Stomach (tissue), 8 donors: ENCODE measurements at regions not wholly inside any gene's neighbourhood (a gene's known extent, or its start where the extent isn't known, plus 50 kb on each side); places are given as distances from the start of the nearest gene placed in this dataset.
"Not testable (repeated sequence)": the region's sequence is repeated elsewhere in the genome, so short reads cannot be mapped to it uniquely, and the experiment has no call there.

Experiments used
- DNase-seq, 2 donors: peaks; one replicate each; pipeline versions ENCODE4 v3.0.0 to v3.0.0-alpha.2; 2013 to 2019
- H3K27ac ChIP-seq, 5 donors: fragments of 200-600 bp in 4 of 5; sonication (generic) in 4 of 5; one replicate each; pipeline ENCODE4 v1.5.1; 2013 to 2019; ENCODE audit warnings: mild to moderate bottlenecking in 1 of 5, moderate library complexity in 1 of 5
- H3K27me3 ChIP-seq, 3 donors: fragments of 200-600 bp; sonication (generic); one replicate each; pipeline ENCODE4 v1.5.1; 2017 to 2019; ENCODE audit warnings: mixed run types in 1 of 3
- H3K36me3 ChIP-seq, 4 donors: fragments of 200-600 bp; sonication (generic); 1 replicate in 3 of 4; 2 replicates in 1 of 4; pipeline ENCODE4 v1.5.1; 2016 to 2019
- H3K4me1 ChIP-seq, 4 donors: fragments of 200-600 bp; sonication (generic); one replicate each; pipeline ENCODE4 v1.5.1; 2016 to 2019
- H3K4me3 ChIP-seq, 4 donors: fragments of 200-600 bp; sonication (generic) in 3 of 4; one replicate each; pipeline ENCODE4 v1.5.1; 2016 to 2019; ENCODE audit warnings: mild to moderate bottlenecking in 1 of 4
- H3K9me3 ChIP-seq, 4 donors: fragments of 200-600 bp; sonication (generic); one replicate each; pipeline ENCODE4 v1.5.1; 2016 to 2019
- EP300 ChIP-seq: sonication (generic); formaldehyde crosslinking; IDR thresholded peaks from one replicate; pipeline ENCODE4 v1.6.1; 2017; ENCODE audit warnings: antibody characterized with exemption
- POLR2A ChIP-seq, 4 donors: fragments of 450-650 bp; IDR thresholded peaks; one replicate each; pipeline ENCODE4 v1.6.1; 2016; ENCODE audit warnings: antibody characterized with exemption in 4 of 4, control low read depth in 2 of 4, mild to moderate bottlenecking in 1 of 4, moderate library complexity in 1 of 4
- POLR2AphosphoS5 ChIP-seq, 3 donors: sonication (generic); formaldehyde crosslinking; IDR thresholded peaks; one replicate each; pipeline ENCODE4 v1.6.1; 2016; ENCODE audit warnings: antibody characterized with exemption in 3 of 3
- WGBS, 5 donors: extraction: QIAGEN DNeasy Blood & Tissue Kit in 3 of 5; methylation state at CpG; one replicate each; pipeline versions ENCODE4 v1.1.5 to v1.1.7; 2013 to 2018; 5-methylcytosine and 5-hydroxymethylcytosine counted together
- intact Hi-C: fragments of 100-400 bp; cut with DNase I; formaldehyde crosslinking; loops from one replicate; pipeline ENCODE4 v1.15.1; 2023; ENCODE audit warnings: low total_unique reads
- TF ChIP-seq, protein P1 (sequence below), 7 experiments: fragments of 450-650 bp in 4 of 7; fragments of 200-600 bp in 3 of 7; sonication (generic) in 3 of 7; IDR thresholded peaks; one replicate each; pipeline ENCODE4 v1.5.1; 2016 to 2019; ENCODE audit warnings: antibody characterized with exemption in 7 of 7, control low read depth in 2 of 7, mild to moderate bottlenecking in 1 of 7
- donor health status: healthy with polysubstance abuse.
- donor health status: Bipolar disorder and iron deficiency.
- donor health status: healthy.

DNA sequence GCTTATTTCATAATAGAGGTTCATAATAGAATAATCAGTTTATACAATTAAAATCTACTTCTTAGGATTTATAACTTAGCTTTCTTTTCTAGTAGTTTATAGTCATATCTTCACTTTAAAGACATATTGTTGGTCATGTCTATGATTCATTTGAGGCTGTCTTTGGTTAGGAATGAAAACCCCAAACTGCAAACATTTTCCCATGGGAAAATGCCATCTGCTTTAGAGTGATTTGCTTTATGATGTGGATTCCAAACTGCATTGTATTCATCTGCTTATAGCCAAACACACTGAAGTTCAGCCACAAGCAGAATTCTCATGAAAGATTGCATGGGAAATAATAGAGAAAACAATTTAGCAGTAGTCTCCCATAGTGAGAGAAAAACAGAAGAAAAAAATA lies 128.0 kb downstream of the RFPL4B start:
- no peak overlapping the region for H3K27ac ChIP-seq
- H3K4me3 ChIP-seq = no peak overlapping the region
- DNase-seq = no peak
- peaks cover 0 to 8% (median 6%) of the 10 kb centered on the region in 4 donors for H3K4me1 ChIP-seq
- intact Hi-C loops = no loop called here
- H3K36me3 ChIP-seq = no peaks in the 10 kb centered on the region
- H3K9me3 ChIP-seq = no peaks in the 10 kb centered on the region
- H3K27me3 ChIP-seq = no peaks in the 10 kb centered on the region
- TF ChIP-seq POLR2AphosphoS5 (IDR thresholded peaks at IDR 0.05) (no peak), POLR2A (IDR thresholded peaks at IDR 0.05) (no peak), EP300 (no peak)
- TF ChIP-seq, protein P1, sequence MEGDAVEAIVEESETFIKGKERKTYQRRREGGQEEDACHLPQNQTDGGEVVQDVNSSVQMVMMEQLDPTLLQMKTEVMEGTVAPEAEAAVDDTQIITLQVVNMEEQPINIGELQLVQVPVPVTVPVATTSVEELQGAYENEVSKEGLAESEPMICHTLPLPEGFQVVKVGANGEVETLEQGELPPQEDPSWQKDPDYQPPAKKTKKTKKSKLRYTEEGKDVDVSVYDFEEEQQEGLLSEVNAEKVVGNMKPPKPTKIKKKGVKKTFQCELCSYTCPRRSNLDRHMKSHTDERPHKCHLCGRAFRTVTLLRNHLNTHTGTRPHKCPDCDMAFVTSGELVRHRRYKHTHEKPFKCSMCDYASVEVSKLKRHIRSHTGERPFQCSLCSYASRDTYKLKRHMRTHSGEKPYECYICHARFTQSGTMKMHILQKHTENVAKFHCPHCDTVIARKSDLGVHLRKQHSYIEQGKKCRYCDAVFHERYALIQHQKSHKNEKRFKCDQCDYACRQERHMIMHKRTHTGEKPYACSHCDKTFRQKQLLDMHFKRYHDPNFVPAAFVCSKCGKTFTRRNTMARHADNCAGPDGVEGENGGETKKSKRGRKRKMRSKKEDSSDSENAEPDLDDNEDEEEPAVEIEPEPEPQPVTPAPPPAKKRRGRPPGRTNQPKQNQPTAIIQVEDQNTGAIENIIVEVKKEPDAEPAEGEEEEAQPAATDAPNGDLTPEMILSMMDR (IDR thresholded peaks at IDR 0.05) = no peak

DNA sequence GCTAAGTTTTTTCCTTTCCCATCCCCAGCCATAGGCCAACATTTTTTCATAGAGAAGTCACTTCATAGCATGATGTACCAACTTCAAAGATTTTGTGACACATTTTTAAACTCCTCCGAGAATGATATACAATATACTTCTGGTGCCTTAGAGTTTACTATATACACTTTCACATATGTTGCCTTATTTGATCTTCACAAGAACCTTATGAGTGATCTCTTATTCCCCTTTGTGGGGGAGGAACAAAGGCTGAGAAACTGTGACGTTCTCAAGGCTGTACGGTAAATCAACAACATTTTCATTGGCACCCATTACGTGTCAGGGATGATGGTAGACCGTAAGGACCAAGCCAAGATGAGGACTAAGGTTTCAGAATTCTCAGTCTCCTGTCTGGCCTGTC lies 130.0 kb downstream of the RFPL4B start:
- no peak for DNase-seq
- 91 to 98% (median 93%) methylated on average over 5 of the region's 5 CpGs for WGBS, 5 donors

DNA sequence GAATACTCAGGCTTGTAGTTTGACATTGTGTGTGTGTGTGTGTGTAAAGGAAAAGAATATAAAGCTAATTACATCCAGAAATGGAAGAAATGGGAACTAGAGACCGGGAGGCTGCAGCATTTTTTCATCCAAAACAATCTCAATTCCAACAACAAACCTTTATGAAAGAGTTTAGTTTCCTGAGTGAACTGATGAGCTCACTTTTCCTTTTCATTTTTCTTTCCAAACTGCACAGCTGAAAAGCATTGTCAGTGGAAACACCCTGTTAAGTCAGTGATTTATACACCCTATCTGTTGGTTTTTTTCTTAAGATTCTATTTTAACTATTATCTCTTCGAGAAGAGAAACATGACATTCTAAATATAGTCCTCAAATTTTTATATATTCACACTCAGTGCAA lies 130.9 kb downstream of the RFPL4B start:
- peak in 1 of 2 donors; percentile 49 for DNase-seq
- intact Hi-C loops = no loop called here
- WGBS, 5 donors = 43 to 56% (median 52%) methylated on average over 2 of the region's 2 CpGs
- H3K9me3 ChIP-seq = no peaks in the 10 kb centered on the region
- no peak for TF ChIP-seq EP300
- TF ChIP-seq POLR2A (IDR thresholded peaks at IDR 0.05) = no peak
- no peak for TF ChIP-seq POLR2AphosphoS5 (IDR thresholded peaks at IDR 0.05)
- TF ChIP-seq, protein P1 (IDR thresholded peaks at IDR 0.05) = no peak
- H3K27ac ChIP-seq = no peak overlapping the region
- no peaks in the 10 kb centered on the region for H3K4me1 ChIP-seq
- H3K36me3 ChIP-seq = no peaks in the 10 kb centered on the region
- no peaks in the 10 kb centered on the region for H3K27me3 ChIP-seq
- H3K4me3 ChIP-seq = no peak overlapping the region

More for the DNA sequence above, 130.0 kb downstream of the RFPL4B start:
- H3K9me3 ChIP-seq = no peaks in the 10 kb centered on the region
- TF ChIP-seq POLR2AphosphoS5 (IDR thresholded peaks at IDR 0.05) = no peak
- TF ChIP-seq, protein P1 (IDR thresholded peaks at IDR 0.05) = no peak
- TF ChIP-seq POLR2A (IDR thresholded peaks at IDR 0.05) = no peak
- TF ChIP-seq EP300 = no peak
- H3K4me3 ChIP-seq = no peak overlapping the region
- intact Hi-C loops = no loop called here
- no peaks in the 10 kb centered on the region for H3K36me3 ChIP-seq
- H3K27me3 ChIP-seq = no peaks in the 10 kb centered on the region
- no peaks in the 10 kb centered on the region for H3K4me1 ChIP-seq
- no peak overlapping the region for H3K27ac ChIP-seq

DNA sequence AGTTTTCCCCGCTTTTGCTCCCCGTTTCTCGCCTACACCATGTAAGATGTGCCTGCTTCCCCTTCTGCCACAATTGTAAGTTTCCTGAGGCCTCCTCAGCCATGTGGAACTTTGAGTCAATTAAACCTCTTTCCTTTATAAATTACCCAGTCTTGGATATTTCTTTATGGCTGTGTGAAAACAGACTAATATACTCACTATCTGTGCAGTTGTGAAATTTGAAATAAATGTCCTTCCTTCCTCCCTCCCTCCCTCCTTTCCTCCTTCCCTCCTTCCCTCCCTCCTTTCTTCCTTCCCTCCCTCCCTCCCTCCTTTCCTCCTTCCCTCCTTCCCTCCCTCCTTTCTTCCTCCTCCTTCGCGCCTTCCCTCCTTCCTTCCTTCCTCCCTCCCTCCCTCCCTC lies 132.8 kb downstream of the RFPL4B start:
- intact Hi-C loops, H3K27ac ChIP-seq, DNase-seq, H3K27me3 ChIP-seq, H3K36me3 ChIP-seq, H3K4me3 ChIP-seq, H3K4me1 ChIP-seq, H3K9me3 ChIP-seq: not testable (repeated sequence)
- WGBS, 5 donors = 84 to 96% (median 94%) methylated on average over 5 of the region's 5 CpGs

DNA sequence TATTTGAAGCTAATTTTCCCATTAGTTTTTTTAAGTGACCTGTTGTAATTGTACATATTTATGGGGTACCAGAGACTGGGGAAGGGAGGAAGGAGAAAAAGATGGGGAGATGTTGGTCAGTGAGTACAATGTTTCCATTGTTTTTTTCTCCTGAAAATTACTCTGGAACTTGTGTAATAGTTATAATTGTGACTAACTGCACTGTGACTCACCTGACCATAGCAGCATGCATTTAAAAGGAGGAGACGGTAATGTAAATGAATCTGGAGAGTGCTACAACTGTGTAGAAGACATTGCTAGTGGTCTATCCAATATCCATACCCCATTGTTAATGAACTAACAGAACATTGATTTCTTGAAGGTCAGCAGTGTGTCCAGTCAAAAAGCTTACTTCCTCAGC lies 133.4 kb downstream of the RFPL4B start:
- Histone ChIP-seq H3K27ac (no peak overlapping the region), H3K9me3 (no peaks in the 10 kb centered on the region), H3K4me1 (peaks cover 0 to 4% (median 0%) of the 10 kb centered on the region in 4 donors), H3K4me3 (no peak overlapping the region), H3K36me3 (no peaks in the 10 kb centered on the region), H3K27me3 (no peaks in the 10 kb centered on the region)
- intact Hi-C loops = no loop called here
- WGBS, 5 donors = 74 to 93% (median 86%) methylated on average over 1 of the region's 1 CpG
- TF ChIP-seq EP300 = no peak
- no peak for TF ChIP-seq POLR2A (IDR thresholded peaks at IDR 0.05)
- TF ChIP-seq POLR2AphosphoS5 (IDR thresholded peaks at IDR 0.05) = no peak
- TF ChIP-seq, protein P1 (IDR thresholded peaks at IDR 0.05) = no peak
- DNase-seq = no peak
